HUES64 (cell line): ENCODE measurements at regions not wholly inside any gene's neighbourhood (a gene's known extent, or its start where the extent isn't known, plus 50 kb on each side); places are given as distances from the start of the nearest gene placed in this dataset.

Source experiments
- H3K27ac ChIP-seq: 2 replicates; pipeline ENCODE4 v1.7.0; 2013; ENCODE audit warnings: low read depth, low read length, inconsistent platforms
- H3K27me3 ChIP-seq: 2 replicates; pipeline ENCODE4 v1.6.1; 2013; ENCODE audit warnings: mild to moderate bottlenecking, low read length; ENCODE audit not compliant: insufficient read depth
- H3K36me3 ChIP-seq: 2 replicates; pipeline ENCODE4 v1.6.1; 2013; ENCODE audit warnings: mild to moderate bottlenecking, low read length; ENCODE audit not compliant: insufficient read depth
- H3K4me1 ChIP-seq: 2 replicates; pipeline ENCODE4 v1.6.1; 2013; ENCODE audit warnings: mild to moderate bottlenecking, low read length, moderate library complexity; ENCODE audit not compliant: insufficient read depth
- H3K4me3 ChIP-seq: 2 replicates; pipeline ENCODE4 v1.5.1; 2013; ENCODE audit warnings: mild to moderate bottlenecking, low read length, moderate library complexity
- H3K9ac ChIP-seq: 2 replicates; pipeline ENCODE4 v1.6.1; 2013; ENCODE audit warnings: mild to moderate bottlenecking, low read depth, low read length
- H3K9me3 ChIP-seq: 2 replicates; pipeline ENCODE4 v1.6.1; 2013; ENCODE audit warnings: low read depth, low read length; ENCODE audit not compliant: insufficient read depth
- WGBS: fragments of 150-250, 120-280 bp; methylation state at CpG from one replicate; pipeline ENCODE4 v1.1.7; 2013; ENCODE audit warnings: missing lambda C conversion rate; 5-methylcytosine and 5-hydroxymethylcytosine counted together

- H3K9me3 ChIP-seq, result no peaks in the 10 kb centered on the region
Measured at GRCh38 chr10:88131511-88132139, 268.2 kb downstream of the PTEN start.

GRCh38 chr10:88136712-88137111, 273.3 kb downstream of the PTEN start:
- H3K9ac ChIP-seq, result no peak overlapping the region
- no peaks in the 10 kb centered on the region for H3K4me1 ChIP-seq
- H3K27me3 ChIP-seq, result no peaks in the 10 kb centered on the region
- 91% methylated on average over 2 of the region's 2 CpGs for WGBS
- H3K9me3 ChIP-seq, result no peaks in the 10 kb centered on the region
- H3K36me3 ChIP-seq, result no peaks in the 10 kb centered on the region
- no peak overlapping the region for H3K4me3 ChIP-seq
- H3K27ac ChIP-seq, result no peak overlapping the region

More at GRCh38 chr10:88131511-88132139, 268.2 kb downstream of the PTEN start:
- Histone ChIP-seq H3K4me3 (no peak overlapping the region), H3K4me1 (no peaks in the 10 kb centered on the region), H3K36me3 (no peaks in the 10 kb centered on the region), H3K27me3 (no peaks in the 10 kb centered on the region), H3K27ac (no peak overlapping the region), H3K9ac (no peak overlapping the region)
- WGBS, result 87% methylated on average over 7 of the region's 7 CpGs

DNA sequence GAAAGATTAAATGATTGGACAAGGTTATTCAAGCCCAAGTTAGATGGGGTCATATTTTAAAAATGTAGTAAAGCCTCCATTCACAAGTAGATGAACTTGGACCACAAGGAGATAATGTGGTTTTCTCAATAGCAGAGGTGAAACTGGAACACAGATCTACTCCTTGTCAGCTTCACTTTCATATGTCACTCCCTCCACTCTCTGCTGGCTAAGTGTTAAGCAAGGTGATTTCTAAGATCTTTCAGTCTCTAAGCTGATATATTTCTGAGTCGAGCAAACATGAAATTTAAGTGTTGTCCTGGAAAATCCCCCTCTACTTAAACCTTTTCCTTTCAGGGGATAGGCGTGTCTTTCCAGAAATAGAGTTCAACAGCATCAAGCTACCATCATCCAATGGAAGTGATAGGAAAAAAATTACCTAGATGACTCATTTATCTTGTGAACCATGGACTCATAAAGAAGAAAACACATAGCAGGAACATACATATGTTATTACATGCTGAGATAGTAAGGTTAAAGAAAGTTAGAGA, 275.0 kb downstream of the PTEN start:
- Histone ChIP-seq H3K9me3 (no peaks in the 10 kb centered on the region), H3K9ac (no peak overlapping the region), H3K27me3 (no peaks in the 10 kb centered on the region), H3K4me3 (no peak overlapping the region), H3K36me3 (no peaks in the 10 kb centered on the region), H3K27ac (no peak overlapping the region), H3K4me1 (no peaks in the 10 kb centered on the region)
- WGBS, result 91% methylated on average over 2 of the region's 2 CpGs

- Histone ChIP-seq H3K9me3 (no peaks in the 10 kb centered on the region), H3K27ac (no peak overlapping the region), H3K9ac (no peak overlapping the region), H3K4me1 (no peaks in the 10 kb centered on the region), H3K4me3 (no peak overlapping the region), H3K27me3 (no peaks in the 10 kb centered on the region), H3K36me3 (no peaks in the 10 kb centered on the region)
- WGBS, result 98% methylated on average over 4 of the region's 5 CpGs
Measured at GRCh38 chr10:88147000-88147798, 283.8 kb downstream of the PTEN start.

DNA sequence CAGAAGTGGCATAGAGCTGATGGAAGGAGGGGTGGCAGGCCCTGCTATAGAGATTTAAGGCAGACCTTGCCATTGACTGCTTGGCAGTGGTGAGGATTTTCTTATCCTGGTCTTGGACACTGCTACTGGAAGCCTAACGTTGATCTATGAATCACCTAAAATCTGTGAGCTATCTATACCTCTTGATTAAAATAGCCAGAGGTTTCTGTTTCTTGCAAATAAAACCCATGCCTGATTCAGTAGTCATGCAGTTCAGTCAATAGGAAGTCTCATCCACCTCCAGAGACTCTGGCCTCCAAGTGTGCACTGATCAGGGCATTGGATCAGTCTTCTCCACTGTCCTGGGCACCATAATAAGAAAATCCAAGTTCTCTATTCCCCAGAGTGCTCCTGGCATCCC, 286.5 kb downstream of the PTEN start:
- Histone ChIP-seq H3K36me3 (no peaks in the 10 kb centered on the region), H3K27me3 (no peaks in the 10 kb centered on the region), H3K4me3 (no peak overlapping the region), H3K4me1 (no peaks in the 10 kb centered on the region), H3K9me3 (no peaks in the 10 kb centered on the region), H3K9ac (no peak overlapping the region), H3K27ac (no peak overlapping the region)
- 85% methylated on average over 1 of the region's 1 CpG for WGBS

GRCh38 chr10:88150339-88150738, 286.9 kb downstream of the PTEN start:
- Histone ChIP-seq H3K9me3 (no peaks in the 10 kb centered on the region), H3K4me3 (no peak overlapping the region), H3K4me1 (no peaks in the 10 kb centered on the region), H3K27ac (no peak overlapping the region), H3K36me3 (no peaks in the 10 kb centered on the region), H3K9ac (no peak overlapping the region), H3K27me3 (no peaks in the 10 kb centered on the region)
- WGBS, result 97% methylated on average over 3 of the region's 3 CpGs

DNA sequence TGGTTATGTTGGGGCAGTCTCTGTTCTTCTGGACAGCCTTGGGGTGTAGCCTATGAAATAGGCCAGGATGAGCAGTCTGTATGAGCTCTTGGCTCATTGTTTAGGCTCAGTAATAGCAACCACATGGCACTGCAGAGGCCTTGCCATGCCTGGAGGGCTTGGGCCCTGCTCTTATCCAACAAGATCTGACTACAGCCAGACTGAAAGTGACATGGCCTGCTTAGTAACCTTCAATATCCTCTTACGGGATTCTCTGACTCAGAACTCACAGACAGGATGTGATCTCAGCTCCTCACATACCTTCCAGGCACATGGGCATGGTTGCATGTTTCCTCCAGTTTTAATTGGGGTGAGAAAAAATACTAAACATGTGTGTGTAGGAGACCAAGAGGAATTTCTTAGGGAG, 289.3 kb downstream of the PTEN start:
- WGBS, result 86% methylated on average over 1 of the region's 1 CpG
- Histone ChIP-seq H3K4me3 (no peak overlapping the region), H3K27me3 (no peaks in the 10 kb centered on the region), H3K36me3 (no peaks in the 10 kb centered on the region), H3K4me1 (no peaks in the 10 kb centered on the region), H3K9ac (no peak overlapping the region), H3K27ac (no peak overlapping the region), H3K9me3 (no peaks in the 10 kb centered on the region)

DNA sequence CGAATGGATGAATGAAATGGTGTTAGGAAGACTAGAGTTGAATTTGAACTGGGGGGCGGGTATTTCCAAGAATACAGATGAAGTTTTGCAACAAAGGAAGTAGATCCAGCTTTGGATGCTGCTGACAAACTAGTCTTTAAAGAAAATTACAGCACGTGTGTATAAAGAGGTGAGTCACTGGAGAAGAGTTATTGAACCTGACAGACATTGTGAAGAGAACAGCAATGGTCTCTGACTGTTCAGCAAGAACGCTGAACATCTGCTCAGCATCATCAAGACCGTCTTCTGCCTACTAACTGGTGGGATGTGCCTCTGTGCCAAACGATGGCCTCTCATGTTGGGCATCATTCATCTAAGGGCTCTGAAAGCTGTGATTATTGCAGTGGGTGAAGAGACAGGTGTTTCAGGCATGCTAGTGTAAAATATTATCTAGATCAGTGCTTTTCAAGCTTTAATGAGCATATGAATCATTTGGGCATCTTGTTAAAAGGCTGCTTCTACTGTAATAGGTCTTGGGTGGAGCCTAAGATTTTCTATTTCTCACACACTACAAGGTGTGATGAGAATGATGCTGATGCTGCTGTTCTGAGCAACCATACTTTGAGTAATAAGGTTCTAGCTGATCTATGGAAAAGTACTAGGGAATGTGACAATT, 291.3 kb downstream of the PTEN start:
- Histone ChIP-seq H3K27ac (no peak overlapping the region), H3K4me1 (no peaks in the 10 kb centered on the region), H3K36me3 (no peaks in the 10 kb centered on the region), H3K27me3 (no peaks in the 10 kb centered on the region), H3K9me3 (no peaks in the 10 kb centered on the region), H3K9ac (no peak overlapping the region), H3K4me3 (no peak overlapping the region)
- 93% methylated on average over 6 of the region's 6 CpGs for WGBS

DNA sequence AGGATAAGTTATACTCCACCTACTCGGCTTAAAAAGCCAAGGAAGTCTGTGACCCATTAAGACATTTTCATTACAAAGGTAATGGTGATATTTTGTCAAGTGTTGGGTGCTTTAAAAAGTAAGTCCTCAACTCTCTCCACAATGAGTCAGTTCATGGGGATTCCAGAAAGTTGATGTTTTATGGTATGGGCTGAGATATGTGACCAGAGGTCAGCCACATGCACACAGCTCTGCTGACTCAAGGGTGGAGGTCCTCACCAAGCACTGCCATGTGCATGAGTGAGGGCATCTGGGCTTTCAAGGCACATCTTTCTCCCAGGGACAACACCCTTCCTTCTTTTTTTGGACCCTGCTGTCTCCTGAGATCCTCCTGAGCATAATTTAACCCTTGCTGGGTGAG, 292.9 kb downstream of the PTEN start:
- no peak overlapping the region for H3K4me3 ChIP-seq
- no peaks in the 10 kb centered on the region for H3K27me3 ChIP-seq
- WGBS, result 100% methylated on average over 1 of the region's 1 CpG
- no peak overlapping the region for H3K27ac ChIP-seq
- no peaks in the 10 kb centered on the region for H3K36me3 ChIP-seq
- H3K4me1 ChIP-seq, result no peaks in the 10 kb centered on the region
- H3K9ac ChIP-seq, result no peak overlapping the region
- no peaks in the 10 kb centered on the region for H3K9me3 ChIP-seq

DNA sequence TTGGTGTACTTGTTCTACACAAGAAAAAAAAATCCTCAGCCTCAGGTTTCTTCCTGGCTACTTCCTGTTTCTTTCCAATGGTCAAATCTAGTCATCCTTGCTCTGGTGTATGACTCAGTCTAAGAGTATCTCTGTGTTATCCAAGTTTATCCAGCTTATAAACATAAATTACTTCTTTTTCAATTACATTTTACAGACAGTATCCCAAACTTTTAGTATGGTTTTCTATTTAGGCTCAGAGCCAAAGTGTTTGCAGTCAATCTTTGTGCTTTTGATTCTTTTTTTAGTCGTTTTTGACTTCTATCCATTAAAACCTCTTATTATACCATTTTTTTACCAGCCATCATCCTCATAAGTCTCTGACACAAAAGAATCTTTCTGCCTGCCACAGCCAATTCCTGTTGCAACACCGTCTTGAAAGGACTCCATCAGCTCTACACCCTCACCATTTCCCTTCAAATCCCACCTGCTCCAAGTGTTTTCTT, 294.6 kb downstream of the PTEN start:
- H3K4me3 ChIP-seq, result no peak overlapping the region
- H3K27me3 ChIP-seq, result no peaks in the 10 kb centered on the region
- H3K9me3 ChIP-seq, result no peaks in the 10 kb centered on the region
- H3K27ac ChIP-seq, result no peak overlapping the region
- no peak overlapping the region for H3K9ac ChIP-seq
- H3K4me1 ChIP-seq, result no peaks in the 10 kb centered on the region
- WGBS, result 83% methylated on average over 2 of the region's 2 CpGs
- no peaks in the 10 kb centered on the region for H3K36me3 ChIP-seq

DNA sequence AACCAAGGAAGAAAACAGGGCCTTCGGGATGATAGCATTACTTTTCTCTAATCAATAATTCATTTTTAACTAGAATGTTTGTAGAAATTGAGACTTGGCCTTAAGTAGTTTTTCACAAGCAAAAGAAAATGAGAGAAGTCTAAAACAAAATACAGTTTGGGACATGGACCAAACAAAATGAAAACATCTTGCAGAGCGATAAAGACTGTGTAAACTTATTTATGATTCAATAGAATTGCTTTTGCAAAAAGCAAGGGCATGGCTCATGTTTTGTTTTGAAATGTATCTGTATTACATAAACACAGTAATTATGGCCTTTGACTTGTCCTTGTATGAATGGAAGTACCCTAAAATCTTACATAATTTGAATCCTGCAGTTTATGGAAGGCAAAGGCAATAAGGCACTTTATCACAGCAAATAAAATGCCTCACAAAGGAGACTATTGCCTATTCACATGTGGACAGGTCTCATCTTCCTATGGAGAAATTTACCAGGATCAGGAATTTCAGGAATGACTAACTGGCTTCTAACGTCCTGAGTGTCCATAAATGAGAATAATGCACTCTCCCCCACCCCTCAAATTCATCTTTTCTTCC, 295.2 kb downstream of the PTEN start:
- Histone ChIP-seq H3K27me3 (no peaks in the 10 kb centered on the region), H3K4me1 (no peaks in the 10 kb centered on the region), H3K36me3 (no peaks in the 10 kb centered on the region), H3K4me3 (no peak overlapping the region), H3K9ac (no peak overlapping the region), H3K9me3 (no peaks in the 10 kb centered on the region), H3K27ac (no peak overlapping the region)
- WGBS, result 93% methylated on average over 2 of the region's 3 CpGs
